Neural cell (in vitro differentiated cells): ENCODE measurements at regions not wholly inside any gene's neighbourhood (a gene's known extent, or its start where the extent isn't known, plus 50 kb on each side); places are given as distances from the start of the nearest gene placed in this dataset.

Source experiments
- CTCF ChIP-seq: fragments of 450-650 bp; IDR thresholded peaks from 2 replicates; pipeline ENCODE4 v1.5.1; 2014; ENCODE audit warnings: antibody characterized with exemption, mild to moderate bottlenecking, moderate library complexity; ENCODE audit not compliant: poor library complexity, severe bottlenecking
- EZH2 ChIP-seq: fragments of 200-600, 300-800 bp; shearing (Covaris generic), sonication (generic); IDR thresholded peaks from 2 replicates; pipeline ENCODE4 v1.6.1; 2014; ENCODE audit warnings: antibody characterized with exemption, low read length, borderline replicate concordance, mild to moderate bottlenecking; ENCODE audit not compliant: insufficient read depth, poor library complexity, severe bottlenecking
- MXI1 ChIP-seq: fragments of 450-650 bp; conservative IDR thresholded peaks from 2 replicates; pipeline ENCODE4 v1.6.1; 2014; ENCODE audit warnings: antibody characterized with exemption, mild to moderate bottlenecking; ENCODE audit not compliant: poor library complexity, severe bottlenecking
- POLR2AphosphoS5 ChIP-seq: IDR thresholded peaks from 2 replicates; pipeline ENCODE4 v1.6.1; 2012
- SMC3 ChIP-seq: fragments of 450-650 bp; conservative IDR thresholded peaks from 2 replicates; pipeline ENCODE4 v1.6.1; 2014; ENCODE audit warnings: antibody characterized with exemption, mild to moderate bottlenecking, moderate library complexity; ENCODE audit not compliant: poor library complexity
- TAF1 ChIP-seq: IDR thresholded peaks from 2 replicates; pipeline ENCODE4 v1.6.1; 2012; ENCODE audit warnings: low read depth

DNA sequence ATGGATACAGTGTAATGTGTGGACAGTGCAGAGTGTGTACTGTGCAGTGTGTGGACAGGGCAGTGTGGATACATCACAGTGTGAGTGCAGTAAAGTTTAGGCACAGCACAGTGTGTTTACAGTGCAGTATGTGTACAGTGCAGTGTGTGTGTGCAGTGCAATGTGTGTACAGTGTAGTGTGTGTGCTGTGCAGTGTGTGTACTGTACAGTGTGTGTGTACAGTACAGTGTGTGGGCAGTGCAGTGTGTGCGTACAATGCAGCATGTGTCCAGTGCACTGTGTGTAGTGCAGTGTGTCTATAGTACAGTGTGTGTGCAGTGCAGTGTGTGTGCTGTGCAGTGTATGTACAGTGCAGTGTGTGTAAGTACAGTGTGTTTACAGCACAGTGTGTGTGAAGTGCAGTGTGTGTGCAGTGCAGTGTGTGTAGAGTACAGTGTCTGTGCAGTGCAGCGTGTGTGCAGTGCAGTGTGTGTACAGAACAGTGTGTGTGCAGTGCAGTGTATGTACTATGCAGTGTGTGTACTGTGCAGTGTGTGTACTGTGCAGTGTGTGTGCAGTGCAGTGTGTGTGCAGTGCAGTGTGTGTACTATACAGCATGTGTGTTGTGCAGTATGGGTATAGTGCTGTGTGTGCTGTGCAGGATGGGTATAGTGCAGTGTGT lies 385.2 kb downstream of the KIF16B start:
- TF ChIP-seq CTCF (no peak), SMC3 (no peak), EZH2 (no peak), POLR2AphosphoS5 (no peak), TAF1 (no peak), MXI1 (no peak)
